ENCODE measurements at regions not wholly inside any gene's neighbourhood (a gene's known extent, or its start where the extent isn't known, plus 50 kb on each side); places are given as distances from the start of the nearest gene placed in this dataset.

- Histone ChIP-seq H3K27me3 (ENCODE audit: insufficient read depth, low read length) (no peaks in the 10 kb centered on the region), H3K9ac (ENCODE audit: extremely low read depth, insufficient read length, low read length) (no peak overlapping the region), H3K9me3 (ENCODE audit: control insufficient read depth, low read depth, low read length) (no peaks in the 10 kb centered on the region), H2BK5ac (ENCODE audit: insufficient read length, low read length) (no peak overlapping the region), H2BK20ac (ENCODE audit: low read depth, low read length, poor library complexity, severe bottlenecking) (no peak overlapping the region), H2BK120ac (ENCODE audit: low read depth, low read length, poor library complexity, severe bottlenecking) (no peak overlapping the region), H4K5ac (ENCODE audit: insufficient read length, low read depth, low read length) (no peak overlapping the region), H3K4ac (ENCODE audit: low read depth, low read length) (no peak overlapping the region), H3K14ac (ENCODE audit: insufficient read depth, low read length) (no peak overlapping the region), H2AFZ (ENCODE audit: low read length) (no peak overlapping the region), H4K91ac (ENCODE audit: insufficient read length, low read depth, low read length) (no peak overlapping the region), H3K23ac (ENCODE audit: insufficient read length, low read depth, low read length) (no peak overlapping the region), H3K4me1 (ENCODE audit: insufficient read depth, low read length) (no peaks in the 10 kb centered on the region), H4K20me1 (ENCODE audit: control insufficient read depth, insufficient read depth, insufficient read length) (no peaks in the 10 kb centered on the region), H3K79me1 (ENCODE audit: insufficient read depth, low read depth, low read length, poor library complexity, severe bottlenecking) (no peaks in the 10 kb centered on the region), H3K23me2 (ENCODE audit: insufficient read length, low read depth, low read length, poor library complexity, severe bottlenecking) (no peaks in the 10 kb centered on the region), H3T11ph (ENCODE audit: low read length) (no peak overlapping the region), H2BK12ac (ENCODE audit: insufficient read length, low read depth, low read length) (no peak overlapping the region), H3K27ac (ENCODE audit: insufficient read length, low read depth, low read length) (no peak overlapping the region), H3K79me2 (ENCODE audit: insufficient read depth, low read length) (no peaks in the 10 kb centered on the region), H2AK5ac (ENCODE audit: insufficient read length, low read length) (no peak overlapping the region), H3K18ac (ENCODE audit: insufficient read length, low read depth, low read length) (no peak overlapping the region), H3K4me2 (ENCODE audit: insufficient read depth, insufficient read length, low read length) (no peak overlapping the region), H4K8ac (replicated peaks; ENCODE audit: insufficient read length, low read depth, low read length) (no peak overlapping the region), H3K56ac (ENCODE audit: insufficient read length, low read depth, low read length) (no peak overlapping the region), H2BK15ac (ENCODE audit: low read depth, low read length) (no peak overlapping the region)
- WGBS (ENCODE audit: extremely low coverage, insufficient read length, low lambda C conversion rate), result no CpG with 5 or more reads among the region's 2 CpGs
- no peak overlapping the region for H3K27ac Mint-ChIP-seq
- H3K9me3 Mint-ChIP-seq, result peaks cover 3% of the 10 kb centered on the region in 2 experiments
- H3K4me1 Mint-ChIP-seq, result peaks cover 18 to 20% of the 10 kb centered on the region in 2 experiments
- H3K36me3 Mint-ChIP-seq (ENCODE audit: insufficient read depth in 1 of 3, low read depth in 3 of 3), result peaks cover 3 to 4% (median 3%) of the 10 kb centered on the region in 3 experiments
- no peaks in the 10 kb centered on the region for H3K27me3 Mint-ChIP-seq (ENCODE audit: low read depth)
- H3K4me3 Mint-ChIP-seq, result no peak overlapping the region
- TF ChIP-seq CTCF (conservative IDR thresholded peaks at IDR 0.05), result no peak
- DNase-seq, result no peak
Observed at GRCh38 chr14:40365305-40365704, 933.1 kb upstream of the FBXO33 start.
